CD4-positive, alpha-beta T cell (primary cell): ENCODE measurements at regions not wholly inside any gene's neighbourhood (a gene's known extent, or its start where the extent isn't known, plus 50 kb on each side); places are given as distances from the start of the nearest gene placed in this dataset.

Experiments
- ATAC-seq: fragments of 200-7000 bp; cut with Tn5 transposase; one replicate; pipeline ENCODE4 v1.10.0; 2022; ENCODE audit warnings: mild to moderate bottlenecking; ENCODE audit not compliant: poor library complexity
- CTCF ChIA-PET: fragments of 350-600 bp; sonication (Branson Sonifier 250); formaldehyde crosslinking; loops from one replicate; lab custom pipeline; 2021; ENCODE audit warnings: antibody characterized with exemption, inconsistent platforms; lab: Charles Lee
- POLR2A ChIA-PET: fragments of 350-600 bp; sonication (Branson Sonifier 250); formaldehyde crosslinking; loops from one replicate; lab custom pipeline; 2021; ENCODE audit warnings: antibody characterized with exemption, inconsistent platforms; lab: Charles Lee
- DNase-seq, 14 experiments: peaks; one replicate each; pipeline ENCODE4 v3.0.0-alpha.2; 2013 to 2020; ENCODE audit warnings: mixed read lengths in 2 of 14
- H3K27ac ChIP-seq, 2 donors: one replicate each; pipeline versions ENCODE4 v1.5.1 to v1.7.0; 2013; ENCODE audit warnings: low read length in 2 of 2, low read depth in 1 of 2, mild to moderate bottlenecking in 1 of 2
- H3K27me3 ChIP-seq, 2 experiments: 1 replicate in 1 of 2; 2 replicates in 1 of 2; pipeline versions ENCODE4 v1.6.1 to v1.7.0; 2013; ENCODE audit warnings: low read length in 2 of 2, control low read depth in 1 of 2, mild to moderate bottlenecking in 1 of 2, moderate library complexity in 1 of 2; ENCODE audit not compliant: insufficient read depth in 2 of 2, control insufficient read depth in 1 of 2
- H3K36me3 ChIP-seq: one replicate; pipeline ENCODE4 v1.6.1; 2013; ENCODE audit warnings: low read length, control low read depth; ENCODE audit not compliant: insufficient read depth
- H3K4me1 ChIP-seq: one replicate; pipeline ENCODE4 v1.6.1; 2013; ENCODE audit warnings: low read length, control low read depth; ENCODE audit not compliant: insufficient read depth
- H3K4me3 ChIP-seq: one replicate; pipeline ENCODE4 v1.5.1; 2013; ENCODE audit warnings: mild to moderate bottlenecking, low read length, moderate library complexity
- H3K9me3 ChIP-seq, 2 experiments: 1 replicate in 1 of 2; 2 replicates in 1 of 2; pipeline versions ENCODE4 v1.6.1 to v1.7.0; 2013; ENCODE audit warnings: low read length in 2 of 2, mild to moderate bottlenecking in 2 of 2, control low read depth in 1 of 2, moderate library complexity in 1 of 2; ENCODE audit not compliant: control insufficient read depth in 1 of 2, insufficient read depth in 1 of 2
- H3K27ac Mint-ChIP-seq: one replicate; pipeline ENCODE4 v1.8.0; 2020; ENCODE audit warnings: mixed read lengths
- H3K27me3 Mint-ChIP-seq: one replicate; pipeline ENCODE4 v1.8.0; 2021; ENCODE audit warnings: mixed read lengths
- H3K36me3 Mint-ChIP-seq: one replicate; pipeline ENCODE4 v1.8.0; 2021; ENCODE audit warnings: low read depth, mixed read lengths
- H3K4me1 Mint-ChIP-seq: one replicate; pipeline ENCODE4 v1.8.0; 2021; ENCODE audit warnings: low read depth, mixed read lengths
- H3K4me3 Mint-ChIP-seq: one replicate; pipeline ENCODE4 v1.8.0; 2020; ENCODE audit warnings: mild to moderate bottlenecking, mixed read lengths
- H3K9me3 Mint-ChIP-seq: one replicate; pipeline ENCODE4 v1.8.0; 2020; ENCODE audit warnings: mixed read lengths
- CTCF ChIP-seq: fragments of 200-600 bp; IDR thresholded peaks from one replicate; pipeline ENCODE4 v1.8.0; 2022; ENCODE audit warnings: antibody characterized with exemption, mild to moderate bottlenecking
- intact Hi-C, 2 experiments: fragments of 100-400 bp; cut with DNase I in 1 of 2; cut with micrococcal nuclease in 1 of 2; formaldehyde crosslinking; loops; one replicate each; pipeline versions ENCODE4 v1.15.1 to v1.9.0; 2023 to 2025; cut with DNase I, micrococcal nuclease

DNA sequence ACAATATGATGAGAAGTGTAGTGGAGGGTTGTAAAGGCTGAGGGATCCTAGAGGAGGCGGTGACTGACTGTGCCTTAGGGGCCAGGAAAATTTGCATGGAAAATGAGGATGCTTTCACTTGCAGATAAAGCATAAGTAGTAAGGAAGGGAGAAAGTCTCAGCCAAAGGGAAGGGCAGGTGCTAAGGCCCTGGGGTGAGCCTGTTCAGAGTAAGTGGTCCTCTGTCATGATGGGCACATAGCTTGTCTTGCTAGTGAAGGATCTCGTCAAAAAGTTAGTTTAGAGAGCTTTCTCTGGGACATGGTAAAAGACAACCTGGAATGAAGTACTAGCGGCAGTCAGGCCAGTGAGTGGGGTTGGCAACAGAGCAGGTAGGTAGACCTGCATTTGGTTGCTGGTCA is 75.4 kb upstream of the CPLX2 start:
- H3K4me1 Mint-ChIP-seq, result peaks cover 7% of the 10 kb centered on the region
- no peak overlapping the region for H3K4me3 ChIP-seq
- no peak overlapping the region for H3K27ac ChIP-seq
- POLR2A ChIA-PET, result no interaction called here
- peaks cover 0 to 21% of the 10 kb centered on the region in 2 experiments for H3K9me3 ChIP-seq
- CTCF ChIA-PET, result no interaction called here
- no peaks in the 10 kb centered on the region for H3K36me3 Mint-ChIP-seq
- TF ChIP-seq CTCF, result no peak
- no peak overlapping the region for H3K27ac Mint-ChIP-seq
- DNase-seq (no peak), ATAC-seq (no peak)
- peaks cover 4% of the 10 kb centered on the region for H3K9me3 Mint-ChIP-seq
- peaks cover 52 to 62% of the 10 kb centered on the region in 2 experiments for H3K27me3 ChIP-seq
- H3K27me3 Mint-ChIP-seq, result peaks cover 75% of the 10 kb centered on the region
- intact Hi-C loops, result loop anchor here in 1 of 2 experiments (10.0 kb wide), 1 partner anchor 99 kb away; no protein-coding TSS in a partner anchor
- H3K4me3 Mint-ChIP-seq, result no peak overlapping the region
- H3K36me3 ChIP-seq, result no peaks in the 10 kb centered on the region
- peaks cover 20% of the 10 kb centered on the region for H3K4me1 ChIP-seq

GRCh38 chr5:175796536-175797499 is 74.6 kb upstream of the CPLX2 start:
- no peak overlapping the region for H3K4me3 Mint-ChIP-seq
- Histone ChIP-seq H3K4me3 (no peak overlapping the region), H3K36me3 (no peaks in the 10 kb centered on the region), H3K27ac (no peak overlapping the region), H3K4me1 (peaks cover 20% of the 10 kb centered on the region), H3K27me3 (peaks cover 57 to 69% of the 10 kb centered on the region in 2 experiments), H3K9me3 (peaks cover 0 to 28% of the 10 kb centered on the region in 2 experiments)
- TF ChIP-seq CTCF, result no peak
- DNase-seq (peak; percentile 67 to 90 (median 76)), ATAC-seq (peak; percentile 99)
- POLR2A ChIA-PET, result interaction anchor here (0.6 kb wide), 1 partner anchor 9 kb away, joined by 3 read pairs; no protein-coding TSS in a partner anchor
- CTCF ChIA-PET, result no interaction called here
- peaks cover 4% of the 10 kb centered on the region for H3K9me3 Mint-ChIP-seq
- no peak overlapping the region for H3K27ac Mint-ChIP-seq
- intact Hi-C loops, result loop anchor here in 1 of 2 experiments (10.0 kb wide), 1 partner anchor 98 kb away; no protein-coding TSS in a partner anchor
- H3K27me3 Mint-ChIP-seq, result peaks cover 81% of the 10 kb centered on the region
- no peaks in the 10 kb centered on the region for H3K36me3 Mint-ChIP-seq
- H3K4me1 Mint-ChIP-seq, result peaks cover 7% of the 10 kb centered on the region

DNA sequence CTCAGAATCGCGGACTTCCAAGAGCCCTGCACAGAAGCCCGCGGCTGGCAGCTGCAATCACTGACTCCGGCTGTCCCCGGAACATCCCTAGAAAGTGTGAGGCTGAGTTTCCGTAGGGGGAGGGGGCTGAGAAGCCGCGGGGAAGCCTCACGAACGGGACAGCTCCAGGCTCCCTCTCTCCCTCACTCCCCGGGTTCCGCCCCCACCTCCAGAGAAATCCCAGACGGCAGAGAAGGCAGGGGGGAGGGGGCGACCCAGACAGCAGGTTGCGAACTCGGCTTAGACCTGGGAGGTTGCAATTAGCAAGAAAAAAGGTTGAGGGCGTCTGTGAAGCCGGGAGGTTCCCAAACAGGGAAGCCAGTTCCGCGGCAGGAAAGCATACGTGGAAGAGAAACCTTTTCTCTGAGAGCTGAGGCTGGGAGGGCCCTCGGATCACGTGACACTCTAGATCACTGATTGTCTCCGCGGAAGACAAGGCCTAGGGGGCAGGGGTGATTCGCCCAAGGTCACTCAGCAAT is 73.8 kb upstream of the CPLX2 start:
- no peak for TF ChIP-seq CTCF
- Mint-ChIP-seq H3K27ac (no peak overlapping the region), H3K4me1 (peaks cover 7% of the 10 kb centered on the region), H3K4me3 (no peak overlapping the region), H3K27me3 (peaks cover 86% of the 10 kb centered on the region), H3K36me3 (no peaks in the 10 kb centered on the region), H3K9me3 (peaks cover 4% of the 10 kb centered on the region)
- intact Hi-C loops, result loop anchor here (1.0 to 10.0 kb wide), 2 partner anchors 75 to 97 kb away; no protein-coding TSS in a partner anchor
- H3K36me3 ChIP-seq, result no peaks in the 10 kb centered on the region
- H3K9me3 ChIP-seq, result peaks cover 0 to 28% of the 10 kb centered on the region in 2 experiments
- ATAC-seq, result no peak
- H3K4me3 ChIP-seq, result no peak overlapping the region
- H3K27ac ChIP-seq, result no peak overlapping the region
- H3K27me3 ChIP-seq, result peaks cover 57 to 66% of the 10 kb centered on the region in 2 experiments
- ChIA-PET POLR2A (no interaction called here), CTCF (no interaction called here)
- peaks cover 20% of the 10 kb centered on the region for H3K4me1 ChIP-seq
- DNase-seq, result no peak
